ENCODE measurements at regions not wholly inside any gene's neighbourhood (a gene's known extent, or its start where the extent isn't known, plus 50 kb on each side); places are given as distances from the start of the nearest gene placed in this dataset.

GRCh38 chr4:177225605-177226004 is 84.1 kb upstream of the NEIL3 start:
- TF ChIP-seq CTCF (IDR thresholded peaks at IDR 0.05; ENCODE audit: extremely low read depth in 1 of 2, insufficient read depth in 1 of 2, low read depth in 1 of 2, low read length in 2 of 2), result no peak
- TF ChIP-seq POLR2A (IDR thresholded peaks at IDR 0.05; ENCODE audit: low read depth, low read length), result no peak
- no peak for TF ChIP-seq POLR2AphosphoS5 (IDR thresholded peaks at IDR 0.05; ENCODE audit: insufficient read depth, low read depth, low read length)
- no peak for TF ChIP-seq FOS (IDR thresholded peaks at IDR 0.05; ENCODE audit: borderline replicate concordance, insufficient read depth, low read length)
- TF ChIP-seq EZH2 (IDR thresholded peaks at IDR 0.05; ENCODE audit: borderline replicate concordance, low read depth, low read length, severe bottlenecking), result no peak
- no peak for TF ChIP-seq JUN (IDR thresholded peaks at IDR 0.05; ENCODE audit: borderline replicate concordance, insufficient read depth, insufficient read length, low read depth)
- TF ChIP-seq, protein P1, sequence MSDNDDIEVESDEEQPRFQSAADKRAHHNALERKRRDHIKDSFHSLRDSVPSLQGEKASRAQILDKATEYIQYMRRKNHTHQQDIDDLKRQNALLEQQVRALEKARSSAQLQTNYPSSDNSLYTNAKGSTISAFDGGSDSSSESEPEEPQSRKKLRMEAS (IDR thresholded peaks at IDR 0.05; ENCODE audit: insufficient read depth, insufficient read length), result no peak
